GM10266 (cell line): ENCODE measurements at regions not wholly inside any gene's neighbourhood (a gene's known extent, or its start where the extent isn't known, plus 50 kb on each side); places are given as distances from the start of the nearest gene placed in this dataset.

Source experiments
- DNase-seq: peaks from one replicate; pipeline ENCODE4 v3.0.0; 2012; ENCODE audit errors: extremely low spot score
- CTCF ChIP-seq: IDR thresholded peaks from 2 replicates; pipeline ENCODE4 v1.5.1; 2012; ENCODE audit warnings: mild to moderate bottlenecking, low read depth; ENCODE audit not compliant: control insufficient read depth, insufficient read depth; ENCODE audit errors: missing control alignments

- TF ChIP-seq CTCF: no peak
- no peak for DNase-seq
These were observed 97.0 kb upstream of the HSD17B12 start for GRCh38 chr11:43583548-43583947.

- no peak for TF ChIP-seq CTCF
- no peak for DNase-seq
These were observed 94.5 kb upstream of the HSD17B12 start for GRCh38 chr11:43585877-43586608.

- TF ChIP-seq CTCF: no peak
- no peak for DNase-seq
These were observed 90.8 kb upstream of the HSD17B12 start for GRCh38 chr11:43589601-43590250.

- TF ChIP-seq CTCF: no peak
- no peak for DNase-seq
These were observed 79.0 kb upstream of the HSD17B12 start for GRCh38 chr11:43601511-43601910.

DNA sequence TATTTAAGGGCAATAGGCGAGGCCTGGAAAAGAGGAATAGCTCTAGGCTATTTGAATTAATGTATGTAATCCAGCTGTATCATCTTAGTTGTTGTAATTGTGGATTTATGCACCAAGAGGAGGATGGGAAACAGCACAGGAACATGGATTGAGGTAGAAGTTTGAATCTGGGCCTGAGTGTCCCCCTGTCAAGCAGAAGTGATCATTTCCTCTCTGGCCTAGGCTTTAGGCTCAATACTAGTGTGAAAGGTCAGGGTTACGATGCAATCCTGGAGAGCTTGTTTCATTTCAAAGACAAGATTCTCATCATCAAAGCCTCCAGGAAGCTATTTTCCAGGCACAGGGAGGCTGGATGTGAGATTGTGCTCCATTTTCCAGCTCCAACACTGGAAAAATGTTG lies 77.9 kb upstream of the HSD17B12 start:
- no peak for TF ChIP-seq CTCF
- DNase-seq: no peak

- TF ChIP-seq CTCF: no peak
- DNase-seq: no peak
These were observed 66.3 kb upstream of the HSD17B12 start for GRCh38 chr11:43614214-43614613.

- DNase-seq: no peak
- no peak for TF ChIP-seq CTCF
These were observed 60.6 kb upstream of the HSD17B12 start for GRCh38 chr11:43619863-43620505.
